ENCODE measurements at regions not wholly inside any gene's neighbourhood (a gene's known extent, or its start where the extent isn't known, plus 50 kb on each side); places are given as distances from the start of the nearest gene placed in this dataset.
"Not testable (repeated sequence)": the region's sequence is repeated elsewhere in the genome, so short reads cannot be mapped to it uniquely, and the experiment has no call there.

DNA sequence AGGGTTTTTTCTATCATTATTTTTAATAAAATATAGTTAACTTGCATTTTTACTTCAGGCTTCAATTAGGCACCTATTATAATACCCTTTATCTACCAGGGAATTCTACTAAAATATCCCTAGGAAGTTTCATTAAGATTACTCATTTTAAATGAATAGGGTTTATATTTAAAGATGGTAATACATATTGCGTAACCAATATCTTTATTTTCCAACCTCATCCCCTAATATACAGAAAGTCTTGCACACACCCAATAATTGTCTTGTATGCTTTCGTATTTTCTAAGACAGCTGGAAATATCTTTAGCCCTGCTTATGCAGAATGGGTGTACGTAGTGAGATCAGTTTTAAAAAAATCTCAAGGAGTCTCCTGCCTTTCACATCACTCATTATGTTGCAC lies 1186.8 kb downstream of the TECRL start:
- no peak for DNase-seq

- DNase-seq, result no peak
Measured at GRCh38 chr4:63221477-63221876, 1187.8 kb downstream of the TECRL start.

DNA sequence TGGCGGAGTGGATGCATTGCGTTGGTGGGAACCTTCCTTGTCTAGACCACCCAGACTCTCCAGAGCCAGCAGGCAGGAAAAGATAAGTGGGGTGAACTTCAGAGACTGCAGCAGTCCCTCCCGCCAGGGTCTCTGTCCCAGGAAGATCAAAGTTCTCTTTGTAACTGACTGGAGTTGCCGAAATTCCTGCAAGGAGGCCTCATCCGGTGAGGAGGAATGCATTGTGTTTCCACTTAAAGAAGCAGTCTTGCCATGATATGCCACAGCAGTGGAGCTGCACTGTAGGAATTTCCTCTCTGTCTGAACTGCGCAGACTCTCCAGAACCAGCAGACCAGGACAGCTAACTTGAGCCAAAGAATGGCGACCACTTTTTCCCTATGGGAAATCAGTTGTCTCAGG lies 1190.4 kb downstream of the TECRL start:
- DNase-seq, result no peak

DNA sequence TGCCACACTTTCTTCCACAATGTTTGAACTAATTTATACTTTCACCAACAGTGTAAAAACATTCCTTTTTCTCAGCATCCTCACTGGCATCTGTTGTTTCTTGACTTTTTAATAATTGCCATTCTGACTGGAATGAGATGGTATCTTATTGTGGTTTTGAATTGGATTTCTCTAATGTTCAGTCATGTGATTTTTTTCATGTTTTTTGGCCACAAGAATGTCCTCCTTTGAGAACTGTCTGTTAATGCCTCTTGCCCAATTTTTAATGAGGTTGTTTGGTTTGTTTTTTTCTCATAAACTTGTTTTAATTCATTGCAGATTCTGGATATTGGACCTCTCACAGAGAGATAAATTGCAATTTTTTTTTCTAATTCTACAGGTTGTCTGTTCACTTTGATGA lies 1195.2 kb downstream of the TECRL start:
- no peak for DNase-seq

- no peak for DNase-seq
Measured at GRCh38 chr4:63211776-63212479, 1197.3 kb downstream of the TECRL start.

DNA sequence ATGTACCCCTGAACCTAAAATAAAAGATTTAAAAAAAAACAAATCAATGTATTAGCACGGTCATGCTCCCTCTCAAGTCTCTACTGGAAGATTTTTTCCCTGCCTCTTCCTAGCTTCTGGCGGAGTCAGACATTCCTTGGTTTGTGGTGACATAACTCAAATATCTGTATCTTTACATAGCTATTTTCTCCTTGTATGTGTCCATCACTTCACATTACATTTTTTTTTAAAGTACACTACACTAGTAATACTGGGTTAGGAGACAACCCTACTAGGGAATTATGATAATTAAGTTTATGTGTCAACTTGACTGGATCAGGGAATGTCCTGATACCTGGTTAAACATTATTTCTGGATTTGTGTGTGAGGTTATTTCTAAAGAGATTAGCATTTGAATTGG lies 1197.9 kb downstream of the TECRL start:
- no peak for DNase-seq

GRCh38 chr4:63193029-63193428 lies 1216.2 kb downstream of the TECRL start:
- DNase-seq, result not testable (repeated sequence)

DNA sequence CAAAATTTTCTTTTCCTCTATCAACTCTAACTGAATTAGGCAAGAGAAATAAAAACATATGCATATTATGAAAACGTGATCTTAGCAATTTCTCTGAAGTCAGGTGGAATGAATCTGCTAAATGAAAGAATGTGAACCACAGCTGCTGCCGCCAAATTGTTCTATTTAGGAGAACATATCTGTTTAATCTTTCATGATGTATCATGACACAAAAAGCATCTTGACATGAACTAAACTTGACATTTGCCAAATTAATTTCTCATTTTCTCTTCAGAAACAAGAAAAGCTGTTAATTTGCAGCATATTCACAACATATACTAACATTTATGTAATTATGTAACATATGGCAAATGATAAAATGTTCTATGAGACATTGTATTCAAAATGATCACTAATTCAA lies 1237.9 kb downstream of the TECRL start:
- no peak for DNase-seq

GRCh38 chr4:63170923-63171322 lies 1238.3 kb downstream of the TECRL start:
- no peak for DNase-seq

DNA sequence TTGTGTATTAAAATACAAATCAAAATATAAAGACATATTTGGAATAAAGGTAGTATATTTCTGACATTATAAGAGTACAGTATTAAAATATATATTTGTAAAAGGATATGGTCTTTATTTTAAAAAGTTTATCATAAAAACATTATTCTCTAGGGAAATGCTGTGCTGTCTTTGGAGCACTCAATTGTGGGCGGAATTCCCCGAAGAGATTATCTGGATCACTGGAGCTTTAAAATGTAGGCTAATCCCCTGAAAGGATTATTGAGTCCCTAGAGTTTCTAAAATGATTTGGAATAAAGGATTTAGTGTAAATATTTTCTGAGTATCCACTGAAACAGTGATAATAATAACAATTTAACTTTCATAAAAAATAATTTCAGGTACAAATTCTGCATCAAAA lies 1239.4 kb downstream of the TECRL start:
- DNase-seq, result no peak

DNA sequence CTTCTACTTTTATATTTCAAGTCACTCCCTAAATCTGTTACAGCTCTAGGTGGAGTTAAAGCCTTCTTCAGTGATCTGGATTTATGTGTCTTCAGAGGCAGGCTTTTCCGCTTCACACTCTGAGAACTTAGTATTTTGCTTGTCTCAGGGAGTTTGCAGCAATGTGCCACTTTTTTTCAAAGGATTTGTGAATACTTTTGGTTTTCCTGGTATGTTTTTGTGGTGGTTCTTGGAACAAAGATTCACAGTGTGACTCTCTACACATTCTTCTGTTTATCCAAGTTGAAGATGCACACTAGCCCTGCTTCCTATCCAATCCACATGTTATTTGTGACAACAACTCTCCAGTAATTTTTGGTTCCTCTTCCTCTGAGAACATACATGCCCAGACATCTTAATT lies 1253.7 kb downstream of the TECRL start:
- no peak for DNase-seq

- DNase-seq, result no peak
Measured at GRCh38 chr4:63123441-63123840, 1285.8 kb downstream of the TECRL start.

DNA sequence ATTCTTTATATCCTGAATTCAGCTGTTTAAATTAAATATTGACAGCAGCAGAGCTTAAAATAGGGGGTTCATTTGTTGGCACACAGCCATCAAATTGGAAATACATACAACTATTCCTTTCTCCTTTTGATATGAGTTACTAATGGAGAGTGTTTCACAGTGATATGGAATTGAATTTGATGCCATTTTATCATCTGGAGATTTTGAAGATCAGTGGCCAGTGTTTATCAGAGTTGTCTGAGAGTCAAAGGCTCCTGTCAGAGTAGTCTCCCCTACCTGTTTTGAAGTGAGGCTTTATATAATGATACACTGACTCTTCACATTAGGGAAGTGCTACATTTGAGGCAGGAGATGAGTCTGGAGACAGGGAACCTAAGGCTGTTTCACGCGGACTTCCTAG lies 1286.3 kb downstream of the TECRL start:
- no peak for DNase-seq

GRCh38 chr4:63106600-63106999 lies 1302.7 kb downstream of the TECRL start:
- no peak for DNase-seq

GRCh38 chr4:63105839-63106238 lies 1303.4 kb downstream of the TECRL start:
- no peak for DNase-seq

DNA sequence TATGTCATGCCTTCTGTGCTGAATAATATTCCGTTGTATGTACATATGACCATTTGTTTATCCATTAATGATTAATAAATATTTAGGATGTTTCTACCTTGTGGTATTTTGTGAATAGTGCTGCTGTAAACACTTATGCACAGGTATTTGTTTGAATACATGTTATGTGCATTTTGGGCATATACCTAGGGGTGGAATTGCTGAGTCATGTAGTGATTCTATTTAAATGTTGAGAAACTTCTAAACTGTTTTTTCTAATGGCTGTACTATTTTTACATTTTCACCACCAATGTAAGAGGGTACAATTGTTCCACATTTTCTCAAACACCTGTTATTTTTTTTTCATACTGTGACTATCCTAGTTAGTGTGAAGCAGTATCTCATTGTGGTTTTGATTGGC lies 1318.6 kb downstream of the TECRL start:
- DNase-seq, result no peak

- no peak for DNase-seq
Measured at GRCh38 chr4:63085091-63085490, 1324.2 kb downstream of the TECRL start.

- no peak for DNase-seq
Measured at GRCh38 chr4:63080934-63081333, 1328.3 kb downstream of the TECRL start.

- DNase-seq, result no peak
Measured at GRCh38 chr4:63063760-63064159, 1345.5 kb downstream of the TECRL start.

DNA sequence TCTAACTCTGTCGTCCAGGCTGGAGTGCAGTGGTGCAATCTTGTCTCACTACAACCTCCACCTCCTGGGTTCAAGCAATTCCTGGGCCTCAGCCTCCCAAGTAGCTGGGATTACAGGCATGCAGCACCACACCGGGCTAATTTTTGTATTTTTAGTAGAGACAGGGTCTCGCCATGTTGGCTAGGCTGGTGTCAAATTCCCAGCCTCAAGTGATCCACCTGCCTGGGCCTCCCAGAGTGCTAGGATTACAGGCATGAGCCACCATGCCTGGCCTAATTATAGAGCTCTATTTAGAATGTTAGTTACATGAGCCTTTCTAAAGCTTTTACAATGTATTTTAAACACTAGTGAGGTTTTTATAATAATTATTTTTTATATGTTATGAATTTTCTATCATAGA lies 1346.4 kb downstream of the TECRL start:
- not testable (repeated sequence) for DNase-seq

DNA sequence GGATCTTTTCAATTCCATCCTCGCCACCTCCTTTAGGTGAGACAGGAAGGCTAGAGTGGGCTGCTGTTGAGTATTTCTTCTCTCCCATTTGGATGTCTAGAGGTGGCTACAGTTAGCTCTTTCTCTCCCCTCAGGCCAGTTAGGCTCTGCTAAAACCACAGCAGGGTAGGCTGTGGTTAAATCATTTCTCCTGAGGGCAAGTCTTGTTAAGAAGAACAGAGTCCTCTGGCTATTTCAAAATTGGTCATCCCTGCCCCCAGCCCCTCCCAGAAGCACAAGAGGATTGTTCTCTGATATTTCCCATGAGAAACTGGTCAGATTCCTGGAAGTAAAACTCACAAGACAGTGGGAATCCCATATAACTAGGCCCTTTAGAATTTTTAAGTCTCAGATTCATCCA lies 1359.5 kb downstream of the TECRL start:
- DNase-seq, result no peak

DNA sequence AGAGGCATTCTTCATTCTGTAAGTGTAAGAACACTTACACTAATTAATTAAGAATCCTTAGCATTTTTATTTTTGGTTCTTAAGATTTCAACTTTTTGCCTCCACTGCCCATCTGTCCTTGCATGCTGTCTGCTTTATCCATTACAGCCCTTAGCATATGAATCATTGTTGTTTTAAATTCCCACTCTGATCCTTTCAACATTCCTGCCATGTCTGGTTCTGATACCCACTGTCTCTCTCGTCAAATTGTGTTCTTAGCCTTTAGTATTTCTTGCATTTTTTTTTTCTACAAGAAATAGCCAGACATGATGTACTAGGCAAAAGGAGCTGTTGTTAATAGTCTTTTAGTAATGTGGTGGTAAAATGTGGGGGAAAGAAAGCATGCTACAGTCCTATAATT lies 1360.0 kb downstream of the TECRL start:
- no peak for DNase-seq

- DNase-seq, result no peak
Measured at GRCh38 chr4:63036159-63036866, 1372.9 kb downstream of the TECRL start.

GRCh38 chr4:63029380-63029779 lies 1379.9 kb downstream of the TECRL start:
- no peak for DNase-seq

DNA sequence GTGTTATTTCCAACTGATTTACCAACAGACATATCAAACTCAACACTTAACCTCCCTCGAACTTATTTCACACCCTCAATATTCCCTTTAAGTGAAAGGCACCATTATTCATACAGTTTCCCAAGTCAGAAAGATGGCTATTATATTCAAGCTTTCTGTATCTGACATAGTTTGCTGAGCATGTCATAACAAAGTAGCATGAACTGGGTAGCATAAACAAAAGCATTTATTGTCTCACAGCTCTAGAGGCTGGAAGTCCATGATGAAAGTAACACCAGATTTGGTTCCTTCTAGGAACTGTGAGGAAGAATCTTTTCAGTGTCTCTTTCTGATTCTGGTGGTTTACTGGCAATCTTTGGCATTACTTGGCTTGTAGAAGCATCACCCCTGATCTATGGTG lies 1388.6 kb downstream of the TECRL start:
- no peak for DNase-seq
